Astrocyte of the cerebellum (primary cell): ENCODE measurements at regions not wholly inside any gene's neighbourhood (a gene's known extent, or its start where the extent isn't known, plus 50 kb on each side); places are given as distances from the start of the nearest gene placed in this dataset.

Experiments used
- DNase-seq: peaks from one replicate; pipeline ENCODE4 v3.0.0-alpha.2; 2011; ENCODE audit warnings: low read depth
- H3K4me3 ChIP-seq: 2 replicates; pipeline ENCODE4 v1.5.1; 2011; ENCODE audit warnings: mild to moderate bottlenecking, low read depth, low read length, moderate library complexity
- in situ Hi-C: cut with HindIII; loops from 2 replicates; pipeline ENCODE4 v1.10.0; 2017; ENCODE audit warnings: low sequenced_read_pairs
- TF ChIP-seq, protein P1 (sequence below): IDR thresholded peaks from 2 replicates; pipeline ENCODE4 v1.5.1; 2012; ENCODE audit warnings: low read length, low read depth, moderate library complexity, mild to moderate bottlenecking; ENCODE audit errors: missing control alignments

DNA sequence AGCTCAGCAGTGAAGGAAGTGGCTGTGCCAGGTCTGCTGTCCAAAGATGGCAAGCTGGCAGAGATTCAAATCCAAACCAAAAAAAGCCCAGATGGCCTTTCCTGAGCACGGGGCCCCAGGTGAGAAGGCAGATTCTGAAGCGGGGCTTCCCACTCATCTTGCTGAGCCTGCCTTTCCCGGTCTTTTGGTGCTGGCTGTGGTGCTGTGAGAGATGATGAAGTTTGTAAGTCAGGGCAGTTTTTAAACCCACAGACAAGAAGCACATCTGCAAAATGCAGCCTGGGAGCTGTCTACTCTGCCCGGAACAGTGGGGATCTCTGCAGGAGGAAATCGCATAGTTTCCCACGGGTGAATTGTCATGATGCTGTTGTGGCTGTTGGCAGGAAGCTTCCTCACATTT, 85.0 kb upstream of the IRX4 start:
- no peak for DNase-seq
- TF ChIP-seq, protein P1, sequence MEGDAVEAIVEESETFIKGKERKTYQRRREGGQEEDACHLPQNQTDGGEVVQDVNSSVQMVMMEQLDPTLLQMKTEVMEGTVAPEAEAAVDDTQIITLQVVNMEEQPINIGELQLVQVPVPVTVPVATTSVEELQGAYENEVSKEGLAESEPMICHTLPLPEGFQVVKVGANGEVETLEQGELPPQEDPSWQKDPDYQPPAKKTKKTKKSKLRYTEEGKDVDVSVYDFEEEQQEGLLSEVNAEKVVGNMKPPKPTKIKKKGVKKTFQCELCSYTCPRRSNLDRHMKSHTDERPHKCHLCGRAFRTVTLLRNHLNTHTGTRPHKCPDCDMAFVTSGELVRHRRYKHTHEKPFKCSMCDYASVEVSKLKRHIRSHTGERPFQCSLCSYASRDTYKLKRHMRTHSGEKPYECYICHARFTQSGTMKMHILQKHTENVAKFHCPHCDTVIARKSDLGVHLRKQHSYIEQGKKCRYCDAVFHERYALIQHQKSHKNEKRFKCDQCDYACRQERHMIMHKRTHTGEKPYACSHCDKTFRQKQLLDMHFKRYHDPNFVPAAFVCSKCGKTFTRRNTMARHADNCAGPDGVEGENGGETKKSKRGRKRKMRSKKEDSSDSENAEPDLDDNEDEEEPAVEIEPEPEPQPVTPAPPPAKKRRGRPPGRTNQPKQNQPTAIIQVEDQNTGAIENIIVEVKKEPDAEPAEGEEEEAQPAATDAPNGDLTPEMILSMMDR = no peak
- in situ Hi-C loops = no loop called here
- H3K4me3 ChIP-seq = no peak overlapping the region

DNA sequence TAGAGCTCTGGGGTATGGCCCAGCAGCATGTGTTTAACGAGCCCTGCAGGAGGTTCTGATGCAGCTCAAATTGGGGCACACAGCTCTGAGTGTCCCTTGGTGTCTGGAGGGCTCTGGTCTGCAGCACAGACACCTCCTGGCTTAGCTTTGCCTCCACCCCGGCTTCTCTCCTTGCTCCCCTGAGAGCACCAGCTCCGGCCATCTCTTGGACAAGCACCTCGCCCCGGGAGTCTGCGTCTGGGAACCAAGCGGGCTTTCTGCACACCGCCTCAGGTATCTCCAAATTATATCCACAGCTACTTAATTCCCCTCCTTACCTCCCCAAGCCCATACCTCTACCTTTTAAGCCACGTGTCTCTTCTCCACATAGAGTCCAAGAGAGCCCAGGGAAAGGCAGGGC, 83.7 kb upstream of the IRX4 start:
- no peak for DNase-seq
- TF ChIP-seq, protein P1 = no peak
- in situ Hi-C loops = no loop called here
- H3K4me3 ChIP-seq = no peak overlapping the region

DNA sequence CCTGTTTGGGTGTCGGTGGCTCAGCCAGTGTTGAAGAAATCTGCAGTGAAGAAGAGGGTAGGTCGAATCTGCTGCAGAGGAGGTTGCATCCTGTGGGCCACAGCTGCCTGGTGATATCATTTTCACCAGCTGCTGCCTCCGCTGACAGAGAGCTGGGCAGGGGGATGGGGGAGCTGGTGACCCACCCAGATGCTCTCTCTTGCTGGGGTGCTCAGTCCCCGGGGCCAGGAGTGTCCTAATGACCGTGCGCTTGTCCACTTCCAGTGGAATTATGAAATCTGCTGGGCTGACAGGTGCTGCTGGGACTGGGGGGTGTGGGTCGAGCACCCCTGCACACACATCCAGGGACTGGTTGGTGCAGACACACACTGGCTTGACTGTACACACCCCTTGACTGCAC, 83.2 kb upstream of the IRX4 start:
- DNase-seq = no peak
- in situ Hi-C loops = no loop called here
- TF ChIP-seq, protein P1 = no peak
- H3K4me3 ChIP-seq = no peak overlapping the region

DNA sequence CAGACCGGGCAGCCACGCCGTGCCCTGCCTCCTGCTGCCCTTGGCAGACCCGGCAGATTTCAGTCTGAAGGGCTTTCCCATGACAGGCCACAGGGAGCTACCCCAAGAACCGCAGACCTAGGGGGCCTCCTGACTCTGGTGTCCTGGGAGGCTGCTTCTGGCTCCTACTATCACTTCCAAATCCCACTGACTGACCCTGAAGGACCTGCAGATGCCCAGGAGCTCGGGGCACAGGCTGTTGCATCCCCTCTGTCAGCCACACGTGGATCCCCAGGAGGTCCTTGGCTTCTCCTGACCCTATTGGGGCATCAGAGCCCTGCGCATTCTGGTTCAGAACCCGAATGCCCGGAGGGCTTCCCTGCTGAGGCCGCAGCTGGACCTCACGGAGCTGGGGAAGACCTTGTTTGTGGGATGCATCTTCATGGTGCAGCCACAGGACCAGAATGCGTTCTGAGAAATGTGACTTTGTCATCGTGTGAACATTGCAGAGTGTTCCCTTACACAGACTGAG, 81.3 kb upstream of the IRX4 start:
- TF ChIP-seq, protein P1 = no peak
- in situ Hi-C loops = no loop called here

DNA sequence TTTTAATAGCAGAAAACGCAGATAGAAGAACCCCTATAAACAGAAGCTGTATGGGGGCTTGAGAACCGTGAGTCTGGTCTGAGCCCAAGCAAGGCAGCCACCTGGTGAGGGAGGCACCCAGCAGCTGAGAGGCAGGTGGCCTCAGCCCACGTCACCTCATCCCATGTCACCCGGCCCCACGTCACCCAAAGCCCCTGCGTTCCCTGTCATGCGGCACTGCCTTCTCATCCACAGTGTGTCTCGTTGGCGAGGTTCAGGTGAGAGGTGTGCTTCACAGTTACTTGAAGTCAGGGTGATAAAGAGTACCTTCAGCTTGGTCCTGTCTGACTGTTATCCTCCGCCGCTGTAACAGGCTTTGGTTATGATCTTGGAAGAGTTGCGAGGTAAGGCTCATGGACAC, 80.6 kb upstream of the IRX4 start:
- no peak overlapping the region for H3K4me3 ChIP-seq
- in situ Hi-C loops = no loop called here
- DNase-seq = no peak
- TF ChIP-seq, protein P1 = no peak

More for the DNA sequence above, 81.3 kb upstream of the IRX4 start:
- DNase-seq = no peak
- no peak overlapping the region for H3K4me3 ChIP-seq

DNA sequence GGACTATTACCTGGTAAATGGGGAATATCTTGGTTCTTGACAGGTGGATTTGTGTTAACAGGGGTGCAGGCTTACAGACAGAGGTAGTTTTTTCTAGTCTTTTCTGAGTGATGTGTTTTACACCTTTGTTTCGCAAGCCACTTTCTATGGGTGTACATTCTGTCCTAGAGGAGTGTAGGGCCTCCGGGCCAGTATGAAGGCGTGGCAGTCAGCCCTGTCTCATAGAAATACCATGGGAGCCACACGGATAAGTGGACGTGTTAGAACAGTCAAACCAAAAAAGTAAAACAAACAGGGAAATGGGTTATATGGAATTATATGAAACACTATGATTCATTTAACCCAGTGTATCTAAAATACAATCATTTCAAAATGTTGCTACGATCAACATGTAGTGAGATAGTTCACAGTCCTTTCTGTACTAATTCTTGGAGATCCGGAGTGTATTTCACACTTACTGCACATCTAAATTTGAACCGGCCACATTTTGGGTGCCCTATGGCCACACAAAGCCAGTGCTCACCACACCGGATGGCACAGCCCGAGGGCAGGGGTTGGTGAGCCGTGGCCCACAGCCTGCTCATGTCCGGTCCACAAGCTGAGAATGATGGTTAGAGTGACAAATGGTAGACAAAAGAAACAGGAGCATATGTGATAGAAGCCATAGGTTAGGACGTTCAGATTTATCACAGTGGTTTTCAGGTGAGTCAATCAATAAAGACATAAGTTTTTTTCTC, 80.1 kb upstream of the IRX4 start:
- DNase-seq = no peak
- TF ChIP-seq, protein P1 = no peak
- no peak overlapping the region for H3K4me3 ChIP-seq
- in situ Hi-C loops = no loop called here
